CD4-positive, alpha-beta T cell treated with Interleukin-2 at 100 ng/mL for 4 hours (primary cell): ENCODE measurements at regions not wholly inside any gene's neighbourhood (a gene's known extent, or its start where the extent isn't known, plus 50 kb on each side); places are given as distances from the start of the nearest gene placed in this dataset.

ENCODE experiments used
- DNase-seq: peaks from one replicate; pipeline ENCODE4 v3.0.0-alpha.2; 2020; ENCODE audit warnings: low spot score

DNA sequence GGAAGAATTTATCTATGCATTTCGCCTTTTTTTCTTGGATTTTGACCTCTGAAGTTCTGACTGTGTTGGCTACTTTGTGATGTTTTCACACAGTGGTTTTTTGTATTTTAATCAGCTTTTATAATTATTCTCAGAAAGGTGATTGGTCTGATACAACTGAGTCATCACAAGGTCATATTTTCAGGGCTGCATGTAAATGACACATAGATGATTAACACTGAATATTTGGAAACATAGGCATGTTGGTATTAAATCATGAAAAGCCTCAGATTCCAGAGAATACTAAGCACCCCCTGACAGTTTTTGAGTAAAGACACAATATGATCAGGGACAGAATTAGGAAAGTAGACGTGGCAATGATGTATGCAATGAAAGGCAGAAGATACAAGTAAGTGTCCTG, 175.5 kb upstream of the SLCO3A1 start:
- DNase-seq = no peak

DNA sequence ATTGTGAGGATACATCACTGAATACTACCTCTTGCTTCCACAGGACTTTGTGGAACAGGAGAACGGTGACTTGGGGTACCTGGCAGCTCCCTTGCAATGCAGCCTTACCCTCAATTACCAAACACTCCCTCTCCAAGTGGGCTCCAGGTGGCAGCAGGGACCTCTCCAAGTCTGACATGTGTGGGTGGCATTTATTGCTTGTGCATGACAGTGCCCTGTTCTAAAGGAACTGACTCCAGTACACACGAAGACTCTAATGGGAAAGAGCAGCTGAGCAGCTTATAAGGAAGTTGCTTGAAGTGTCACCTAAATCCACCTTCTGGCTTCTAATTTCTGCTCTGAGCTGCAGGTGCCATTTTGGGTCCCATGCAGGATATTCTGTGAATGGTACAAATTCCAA, 174.1 kb upstream of the SLCO3A1 start:
- no peak for DNase-seq

DNA sequence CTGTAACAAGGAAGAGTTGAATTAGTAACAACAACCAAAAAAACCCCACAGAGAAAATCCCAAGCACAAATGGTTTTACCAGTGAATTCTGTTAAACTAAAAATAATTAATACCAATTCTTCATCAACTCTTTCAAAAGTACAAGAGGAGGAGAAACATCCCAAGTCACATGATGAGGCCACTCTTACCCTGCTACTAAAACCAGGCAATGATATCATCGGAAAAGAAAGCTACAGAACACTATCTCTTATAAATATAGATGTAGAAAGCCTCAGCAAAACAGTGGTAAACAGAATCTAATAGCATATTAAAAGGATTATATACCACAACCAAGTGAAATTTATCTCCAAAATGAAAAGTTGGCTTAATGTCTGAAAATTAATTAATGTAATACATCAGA, 168.1 kb upstream of the SLCO3A1 start:
- no peak for DNase-seq

DNA sequence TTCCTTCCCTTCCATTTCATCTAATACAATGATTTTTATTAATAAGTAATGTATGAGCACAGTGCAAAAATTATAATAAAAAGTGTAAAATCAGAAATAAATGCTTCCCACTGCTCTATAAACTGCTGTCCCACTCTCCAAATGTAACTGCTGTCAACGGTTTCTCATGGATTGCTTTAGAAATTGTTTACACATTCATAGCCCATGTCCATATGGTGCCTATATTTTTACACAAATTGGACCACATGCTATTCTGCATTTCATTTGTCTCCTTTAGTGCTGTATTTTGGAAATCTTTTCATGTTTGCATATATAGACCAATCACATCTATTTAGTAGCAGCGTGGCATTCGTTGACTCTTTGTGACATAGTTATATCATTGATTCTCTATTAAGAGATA, 164.7 kb upstream of the SLCO3A1 start:
- DNase-seq = no peak

DNA sequence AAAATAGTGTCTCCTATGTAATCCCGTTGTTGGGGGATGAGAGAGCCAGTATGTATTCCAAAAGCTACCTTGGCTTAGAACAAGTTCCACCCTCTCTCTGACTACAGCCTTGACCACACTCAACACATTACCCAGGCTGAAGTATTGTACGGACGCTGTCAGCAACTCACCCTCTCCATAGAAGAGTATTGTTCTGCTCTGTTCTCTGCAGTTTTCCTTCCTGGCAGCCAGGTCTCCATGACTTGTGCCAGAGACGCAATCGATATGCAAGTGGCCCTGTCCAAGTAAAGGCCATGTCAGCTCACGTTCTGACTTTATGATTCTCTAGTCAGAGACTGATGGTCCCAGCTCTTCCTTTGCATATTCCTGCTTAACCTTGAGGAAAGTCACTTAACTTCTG, 164.1 kb upstream of the SLCO3A1 start:
- no peak for DNase-seq

DNA sequence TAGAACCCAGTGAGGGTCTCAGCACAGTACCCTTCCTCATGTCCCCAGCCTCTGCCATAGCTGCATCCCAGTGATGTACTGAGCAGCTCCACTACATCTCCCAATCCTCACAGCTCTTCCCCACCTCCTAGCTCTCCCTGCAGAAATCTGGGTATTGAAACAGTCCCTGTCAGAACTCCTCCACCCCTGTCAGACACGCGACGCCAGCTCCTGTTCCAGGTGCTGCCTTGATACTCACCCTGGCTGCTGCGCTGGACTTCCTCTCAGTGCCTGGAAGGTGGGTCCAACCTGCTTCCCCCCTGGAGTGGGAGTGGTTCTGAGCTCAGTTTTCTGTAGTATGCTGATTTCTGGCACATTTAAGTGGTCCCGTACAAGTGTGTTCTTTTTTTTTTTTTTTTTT, 160.9 kb upstream of the SLCO3A1 start:
- no peak for DNase-seq

DNA sequence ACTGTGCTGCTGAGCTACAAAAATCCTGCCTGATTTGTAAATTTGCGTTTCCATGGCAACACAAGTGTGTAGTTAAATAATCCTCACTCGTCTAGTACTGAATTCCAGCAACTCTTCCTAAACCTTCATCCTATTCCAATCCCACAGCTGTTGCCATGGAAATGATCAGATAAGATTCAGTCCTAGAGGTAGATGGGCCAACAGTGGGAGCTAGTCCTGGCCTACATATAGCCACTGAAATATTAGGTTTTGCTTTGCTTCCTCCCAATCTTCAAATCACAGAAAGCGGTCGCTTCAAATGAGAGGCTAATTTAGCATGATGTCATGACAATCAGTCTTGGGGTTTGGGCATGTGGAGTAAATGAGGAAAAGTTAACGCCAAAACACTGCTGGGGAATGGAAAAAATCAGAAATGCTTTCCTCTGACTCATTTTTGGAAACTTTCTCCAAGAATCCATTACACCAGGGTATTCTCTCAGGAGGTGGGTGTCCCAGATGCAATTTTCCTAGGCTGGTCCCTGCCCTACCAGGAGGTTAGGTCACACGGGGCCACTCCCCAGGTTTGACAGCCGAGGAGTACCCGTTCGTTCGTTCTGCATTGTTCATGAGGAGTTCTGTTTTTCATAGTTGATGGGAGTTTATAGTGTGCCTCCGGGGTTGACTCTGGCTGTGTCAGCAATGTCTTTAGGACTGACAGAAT, 159.2 kb upstream of the SLCO3A1 start:
- DNase-seq = no peak

DNA sequence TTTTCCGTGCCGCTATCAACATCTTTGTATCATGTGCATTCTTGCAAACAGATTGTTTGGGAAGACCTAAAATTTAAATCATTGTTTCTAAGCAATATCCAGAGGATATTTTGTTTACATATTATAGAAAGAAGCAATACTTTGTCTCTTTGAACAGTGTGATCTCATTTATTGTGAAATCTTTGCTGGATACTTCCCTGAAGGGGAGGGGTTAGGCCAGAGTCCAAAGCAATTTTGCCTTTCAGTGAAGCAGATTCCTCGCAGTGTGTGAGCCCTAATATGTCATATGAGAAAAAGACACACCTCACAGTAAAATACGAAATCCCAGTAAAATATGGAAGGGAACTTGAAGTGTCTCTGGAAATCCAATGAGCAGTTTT, 158.7 kb upstream of the SLCO3A1 start:
- DNase-seq = no peak

DNA sequence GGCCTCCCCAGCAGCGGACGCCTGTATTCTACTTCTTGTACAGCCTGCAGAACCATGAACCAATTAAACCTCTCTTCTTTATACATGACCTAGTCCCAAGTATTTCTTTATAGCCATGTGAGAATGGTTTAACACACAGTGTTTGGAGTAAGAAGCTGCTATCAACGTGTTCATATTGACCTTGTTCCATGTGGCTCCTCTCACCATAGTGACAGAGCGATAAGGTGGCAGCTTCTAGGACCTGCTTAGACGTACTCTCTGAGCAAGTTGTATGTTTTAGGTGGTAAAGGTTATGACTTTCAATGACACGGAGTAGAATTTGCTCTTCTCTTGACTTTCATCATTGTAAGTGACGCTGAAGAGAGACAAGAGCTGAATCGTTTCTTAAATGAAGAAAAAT, 157.7 kb upstream of the SLCO3A1 start:
- no peak for DNase-seq

DNA sequence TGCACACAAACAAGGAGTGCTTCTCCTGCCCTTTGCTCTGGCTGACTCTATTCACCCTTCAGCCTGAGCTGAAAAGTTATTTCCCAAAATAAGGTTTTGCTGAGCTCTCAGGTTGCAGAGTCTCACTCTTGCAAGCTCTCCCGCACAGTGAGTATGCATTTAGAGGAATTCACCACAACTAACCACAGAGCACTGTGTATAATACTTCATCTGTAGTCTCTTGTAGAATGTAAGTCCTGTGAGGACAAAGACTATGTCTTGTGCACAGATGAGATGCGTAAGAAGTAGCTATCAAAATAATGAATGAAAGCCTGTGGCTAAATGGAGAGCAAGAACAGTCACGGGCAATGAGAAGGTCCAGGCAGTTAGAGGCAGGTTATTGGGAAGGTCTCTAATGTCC, 156.5 kb upstream of the SLCO3A1 start:
- DNase-seq = no peak

DNA sequence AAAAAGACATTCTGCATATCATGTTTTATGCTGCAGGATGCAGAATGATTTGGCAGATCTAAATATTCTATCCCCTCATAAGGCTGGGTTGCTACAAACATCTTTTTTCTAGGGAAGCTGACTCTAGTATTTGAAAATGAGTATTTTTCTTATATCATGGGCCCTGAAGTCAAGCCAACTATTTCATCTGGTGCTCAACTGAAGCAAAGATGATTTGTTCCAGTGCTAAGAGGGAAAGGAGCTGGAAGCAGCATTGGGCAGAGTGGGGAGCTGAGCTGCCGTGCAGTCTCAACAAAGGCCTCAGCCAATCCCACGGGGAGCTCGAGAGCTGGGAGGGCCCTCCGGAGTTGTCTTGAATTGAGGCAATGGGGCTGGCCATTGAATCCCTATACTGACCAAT, 155.3 kb upstream of the SLCO3A1 start:
- DNase-seq = no peak

DNA sequence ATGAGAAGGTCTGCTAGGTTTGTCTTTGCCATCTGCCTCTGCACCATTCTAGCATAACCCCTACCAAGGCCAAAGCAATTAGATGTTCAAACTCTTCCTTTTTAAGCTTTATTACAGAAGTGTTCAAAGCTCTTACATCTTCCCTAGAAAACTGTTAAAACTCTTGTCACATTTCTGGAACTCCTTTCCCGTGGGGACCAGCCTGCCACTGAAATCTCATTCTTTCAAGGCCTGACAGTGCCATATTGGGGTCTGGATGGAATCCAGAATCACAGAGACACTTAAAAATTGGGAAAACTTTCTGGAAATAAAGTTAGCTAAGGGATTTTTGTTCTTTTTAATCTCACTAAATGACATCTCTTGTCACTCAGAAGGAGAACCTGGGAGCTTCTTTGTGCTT, 153.8 kb upstream of the SLCO3A1 start:
- no peak for DNase-seq

DNA sequence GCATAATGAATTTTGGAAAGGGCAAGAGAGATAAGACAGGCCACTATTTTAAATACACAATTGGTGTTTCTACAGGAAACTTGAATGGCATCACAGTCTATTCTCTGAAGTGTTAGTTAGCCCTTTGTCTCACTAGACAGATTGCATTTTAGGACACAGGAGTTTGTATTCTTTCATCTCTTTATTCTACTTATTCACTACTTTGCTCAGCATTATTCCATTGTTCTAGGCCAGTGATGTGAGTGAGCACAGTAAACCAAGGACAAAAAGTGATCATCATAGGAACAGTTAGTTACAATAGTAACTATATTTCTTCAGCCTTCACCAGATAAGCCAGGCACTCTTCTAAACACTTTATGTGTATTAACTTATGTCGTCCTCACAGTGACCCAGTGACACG, 150.2 kb upstream of the SLCO3A1 start:
- DNase-seq = no peak

DNA sequence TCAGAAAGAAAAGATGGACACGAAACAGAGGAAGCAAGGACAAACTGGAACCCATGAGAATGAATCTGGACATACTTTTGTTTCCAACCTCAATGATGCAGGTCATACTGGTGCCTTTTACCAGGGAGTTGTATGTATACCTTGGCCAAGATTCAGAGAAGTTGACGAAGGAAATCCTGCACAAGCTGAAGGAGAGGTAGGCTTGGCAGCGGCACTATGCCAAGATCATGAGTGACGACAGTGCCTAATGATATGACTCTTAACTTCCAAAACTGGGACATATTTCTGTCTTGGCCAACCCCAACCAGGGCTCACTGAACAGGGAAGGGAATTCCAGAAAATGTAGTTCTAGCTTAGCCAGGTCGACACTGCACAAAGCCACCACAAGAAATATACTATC, 149.2 kb upstream of the SLCO3A1 start:
- DNase-seq = no peak

DNA sequence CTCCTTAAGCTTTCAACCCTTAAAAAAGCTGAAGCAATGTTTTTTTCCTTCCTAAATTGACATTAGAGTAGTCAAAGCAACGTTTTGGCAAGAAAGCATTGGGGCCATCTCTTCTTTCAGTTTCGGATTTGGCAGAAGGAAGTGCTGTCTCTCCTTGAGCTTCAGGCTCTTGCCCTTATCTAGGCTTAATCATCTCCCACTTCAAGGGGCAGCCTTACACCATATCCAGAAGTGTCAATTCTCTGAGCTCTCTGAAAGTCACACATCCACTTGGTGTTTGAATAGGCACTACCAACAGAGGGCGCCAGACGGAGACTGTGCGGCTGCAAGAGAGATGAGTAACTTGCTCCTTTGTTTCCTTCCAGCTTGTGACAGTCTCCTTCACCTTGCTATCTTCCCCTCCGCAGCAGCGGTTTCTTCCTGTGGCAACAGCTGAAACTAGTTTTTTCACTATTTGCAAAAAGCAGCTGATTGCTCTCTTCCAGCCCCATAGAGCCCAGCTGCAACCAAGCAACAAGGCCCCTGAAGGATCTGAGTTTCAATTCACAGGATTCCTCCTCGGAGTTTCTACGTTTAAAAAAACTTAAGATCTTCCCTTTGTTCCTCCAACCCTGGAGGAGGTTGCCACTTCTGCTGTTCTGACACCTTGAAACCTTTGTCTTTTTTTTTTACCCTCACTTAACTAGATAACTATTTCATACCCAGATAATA, 147.0 kb upstream of the SLCO3A1 start:
- DNase-seq = peak; percentile 92

DNA sequence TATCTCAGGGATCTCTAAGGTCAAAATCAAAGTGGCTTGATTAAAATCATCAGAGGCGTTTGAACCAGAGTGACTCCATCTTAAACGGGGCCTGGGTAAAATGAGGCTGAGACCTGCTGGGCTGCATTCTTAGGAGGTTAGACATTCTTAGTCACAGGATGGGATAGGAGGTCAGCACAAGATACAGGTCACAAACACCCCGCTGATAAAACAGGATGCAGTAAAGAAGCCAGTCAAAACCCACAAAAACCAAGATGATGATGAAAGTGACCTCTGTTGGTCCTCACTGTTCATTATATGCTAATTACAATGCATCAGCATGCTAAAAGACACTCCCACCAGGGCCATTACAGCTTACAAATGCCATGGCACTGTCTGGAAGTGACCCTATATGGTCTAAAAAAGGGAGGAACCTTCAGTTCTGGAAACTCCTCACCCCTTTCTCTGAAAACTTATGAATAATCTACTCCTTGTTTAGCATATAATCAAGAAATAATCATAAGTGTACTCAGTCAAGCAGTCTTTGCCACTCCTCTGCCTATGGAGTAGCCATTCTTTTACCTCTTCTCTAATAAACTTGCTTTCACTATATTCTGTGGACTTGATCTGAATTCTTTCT, 143.3 kb upstream of the SLCO3A1 start:
- no peak for DNase-seq

DNA sequence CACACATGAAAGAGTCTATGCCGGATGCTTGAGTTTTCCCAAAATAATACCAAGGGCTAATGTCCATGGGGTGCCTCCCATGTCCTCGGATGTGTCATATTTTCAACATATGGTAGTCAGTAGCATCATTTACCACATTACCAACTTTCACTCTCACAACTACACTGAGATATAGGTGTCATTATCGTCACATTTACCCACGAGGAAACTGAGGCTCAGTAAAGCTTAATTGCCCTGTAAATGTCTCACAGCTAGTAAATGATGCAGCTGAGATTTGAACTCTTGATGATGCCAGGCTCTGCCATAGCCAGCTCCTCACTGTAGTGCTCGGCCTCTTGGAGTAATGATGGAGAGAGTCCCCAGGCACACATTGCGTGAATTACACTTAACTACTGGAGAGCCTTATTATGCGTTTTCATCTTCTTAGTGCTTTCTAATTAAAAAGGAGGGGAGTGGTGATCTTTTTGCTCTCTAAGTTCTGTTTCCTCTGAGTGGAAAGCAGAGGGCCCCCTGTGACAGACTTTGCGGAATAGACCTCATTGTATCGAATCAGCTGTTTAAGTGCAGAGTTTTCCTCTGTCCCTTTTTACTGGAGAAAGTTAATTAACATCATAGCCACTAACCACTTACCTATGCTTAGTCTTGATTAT, 142.0 kb upstream of the SLCO3A1 start:
- DNase-seq = no peak

DNA sequence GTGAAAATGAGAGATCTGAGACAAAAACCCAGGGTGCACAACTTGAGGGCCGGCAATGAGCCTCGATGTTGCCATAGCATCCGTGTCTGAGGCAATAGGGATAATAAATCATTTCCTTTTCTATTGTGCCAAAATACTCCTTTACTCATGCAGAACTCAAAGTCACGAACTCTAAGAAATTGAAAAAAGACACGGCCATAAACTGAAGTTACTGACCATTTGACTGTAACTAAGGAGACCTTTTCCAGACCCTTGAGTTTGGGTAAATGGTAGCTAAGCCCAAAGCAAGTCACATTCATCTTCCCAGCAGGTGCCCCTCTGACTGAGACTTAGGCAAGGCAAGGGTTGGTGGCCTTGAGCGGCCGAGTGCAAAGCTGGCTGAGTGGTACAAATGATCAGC, 141.2 kb upstream of the SLCO3A1 start:
- DNase-seq = no peak

DNA sequence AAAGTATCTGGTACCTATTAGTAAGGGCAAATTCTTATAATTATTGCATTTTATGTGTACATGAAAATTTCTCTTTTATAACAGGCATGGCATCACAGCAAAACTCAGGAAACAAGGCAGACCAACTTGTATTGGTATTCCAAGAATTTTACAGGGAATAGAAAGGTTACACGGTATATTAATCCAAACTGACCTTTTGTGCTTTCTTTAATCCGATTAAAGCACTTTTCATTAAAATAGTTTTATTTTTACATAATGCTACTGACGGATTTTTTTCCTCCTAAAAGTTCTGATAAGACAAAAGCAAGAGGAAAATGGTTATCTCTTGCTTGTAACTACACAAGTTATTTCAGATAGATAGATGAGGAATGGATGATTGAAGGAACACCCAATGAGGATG, 137.0 kb upstream of the SLCO3A1 start:
- DNase-seq = no peak

DNA sequence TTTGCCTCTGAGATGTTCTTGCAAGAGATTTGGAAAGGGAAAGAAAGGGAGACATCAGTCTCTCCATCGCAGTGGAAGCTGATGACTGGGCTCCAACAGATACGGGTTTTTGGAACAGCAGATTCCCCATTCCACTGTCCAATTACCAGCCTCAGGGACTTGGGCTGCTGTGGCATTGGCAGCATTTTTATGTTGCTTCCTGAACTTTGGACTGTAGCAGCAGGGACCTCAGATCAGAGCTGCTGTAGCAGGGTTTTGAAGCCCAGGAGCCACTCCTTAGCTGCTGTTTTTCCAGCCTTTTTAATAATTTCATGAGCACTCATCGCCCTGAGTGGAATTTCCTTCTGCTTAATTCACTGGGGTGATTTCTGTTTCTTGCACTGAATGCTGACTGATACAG, 135.7 kb upstream of the SLCO3A1 start:
- no peak for DNase-seq

DNA sequence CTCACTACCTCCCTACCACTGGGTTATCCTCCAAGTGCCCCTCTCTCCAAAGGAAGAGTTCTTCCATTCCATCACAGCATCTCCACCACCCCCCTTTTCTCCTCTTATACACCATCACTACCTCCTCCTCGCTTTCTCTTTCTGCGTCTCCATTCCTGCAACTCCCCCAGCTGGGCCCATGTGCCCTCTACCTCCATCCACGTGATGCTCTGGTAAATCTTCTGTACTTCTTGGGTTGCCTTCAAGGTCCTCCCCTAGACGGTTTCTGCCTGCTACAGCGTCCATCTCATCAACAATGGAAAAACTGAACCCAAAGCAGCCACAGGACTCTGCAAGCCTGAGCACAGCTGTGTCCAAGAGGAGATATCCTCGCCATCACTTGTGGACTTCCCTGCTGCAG, 129.5 kb upstream of the SLCO3A1 start:
- DNase-seq = no peak

DNA sequence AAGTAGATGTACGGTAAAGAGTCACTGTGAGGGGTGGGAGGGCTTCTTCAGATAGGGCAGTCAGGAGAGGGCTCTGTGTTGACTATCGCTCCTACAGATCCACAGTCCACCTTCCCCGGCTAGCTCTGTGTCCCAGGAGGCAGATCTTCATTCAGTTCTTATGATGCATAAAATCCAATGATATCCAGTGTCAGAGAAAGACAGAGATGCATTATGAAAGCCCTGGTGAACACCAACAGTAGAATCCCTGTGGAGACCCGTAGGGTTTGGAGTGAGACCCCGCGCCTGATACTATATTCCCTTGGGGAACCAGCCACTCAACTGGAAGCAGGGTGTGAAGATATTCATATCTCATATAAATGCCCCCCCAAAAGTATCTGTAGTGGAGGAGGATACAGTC, 119.8 kb upstream of the SLCO3A1 start:
- no peak for DNase-seq

DNA sequence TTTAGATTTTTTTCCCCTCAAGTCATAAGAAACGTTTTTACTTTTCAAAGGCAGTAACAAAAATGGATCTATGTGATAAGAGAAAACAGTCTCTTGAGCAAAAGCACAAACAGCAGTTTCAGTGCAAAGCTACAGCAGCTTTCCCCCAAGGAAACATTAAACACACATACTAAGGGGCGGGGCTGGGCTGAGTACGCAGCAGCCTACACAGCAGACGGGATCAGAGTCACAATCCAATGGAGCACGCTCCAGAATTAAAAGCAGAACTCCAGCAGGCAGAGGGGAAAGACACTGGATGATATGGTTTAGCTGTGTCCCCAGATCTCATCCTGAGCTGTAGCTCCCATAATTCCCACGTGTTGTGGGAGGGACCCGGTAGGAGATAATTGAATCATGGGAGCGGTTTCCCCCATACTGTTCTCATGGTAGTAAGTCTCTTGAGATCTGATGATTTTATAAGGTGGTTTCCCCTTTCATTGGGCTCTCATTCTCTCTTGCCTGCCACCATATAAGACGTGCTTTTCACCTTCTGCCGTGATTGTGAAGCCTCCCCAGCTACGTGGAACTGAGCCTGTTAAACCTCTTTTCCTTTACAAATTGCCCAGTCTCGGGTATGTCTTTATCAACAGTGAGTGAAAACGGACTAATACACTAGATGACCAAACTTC, 116.2 kb upstream of the SLCO3A1 start:
- DNase-seq = no peak
